HCEC 1CT (cell line): ENCODE measurements at regions not wholly inside any gene's neighbourhood (a gene's known extent, or its start where the extent isn't known, plus 50 kb on each side); places are given as distances from the start of the nearest gene placed in this dataset.
"Not testable (repeated sequence)": the region's sequence is repeated elsewhere in the genome, so short reads cannot be mapped to it uniquely, and the experiment has no call there.

Experiments
- DNase-seq: peaks from one replicate; pipeline ENCODE4 v3.0.0-alpha.2; 2017

DNA sequence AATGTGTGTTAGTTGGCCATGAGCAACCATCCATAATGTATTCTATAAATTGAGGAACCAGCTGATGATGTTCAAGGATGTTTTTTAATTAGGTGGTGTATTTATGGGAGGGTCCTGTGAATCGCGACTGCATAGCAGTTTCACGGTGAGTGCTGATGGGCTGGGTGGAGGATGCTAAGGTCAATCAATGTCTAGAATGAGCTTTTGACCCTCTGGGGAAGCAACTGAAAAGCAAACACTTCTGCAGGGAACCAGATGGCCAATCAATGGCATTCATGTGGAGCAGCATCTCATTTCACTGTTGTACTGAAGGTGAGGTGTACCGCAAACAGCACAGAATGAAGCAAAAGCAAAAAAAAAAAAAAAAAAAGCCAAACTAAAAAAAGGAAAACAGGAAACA lies 676.1 kb upstream of the TMEM132C start:
- DNase-seq = no peak

DNA sequence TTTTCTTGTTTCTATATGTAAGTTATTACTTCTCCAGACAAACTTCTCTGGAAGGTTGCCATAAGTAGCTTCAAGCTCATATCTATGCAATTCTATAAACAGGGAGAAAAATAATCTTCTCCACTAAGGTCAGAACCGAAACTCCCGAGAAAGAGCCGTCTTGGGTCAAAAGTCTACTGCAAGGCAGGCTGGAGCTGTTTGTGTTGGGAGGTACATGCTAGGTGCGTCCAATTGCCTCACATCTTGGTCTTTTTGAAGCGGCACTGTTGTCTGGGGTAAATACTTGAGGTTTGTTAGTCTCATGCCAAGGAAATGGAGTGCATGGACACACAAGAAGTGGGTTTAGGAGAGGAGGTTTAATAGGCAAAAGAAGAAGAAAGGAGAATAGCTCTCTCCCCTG lies 674.7 kb upstream of the TMEM132C start:
- no peak for DNase-seq

DNA sequence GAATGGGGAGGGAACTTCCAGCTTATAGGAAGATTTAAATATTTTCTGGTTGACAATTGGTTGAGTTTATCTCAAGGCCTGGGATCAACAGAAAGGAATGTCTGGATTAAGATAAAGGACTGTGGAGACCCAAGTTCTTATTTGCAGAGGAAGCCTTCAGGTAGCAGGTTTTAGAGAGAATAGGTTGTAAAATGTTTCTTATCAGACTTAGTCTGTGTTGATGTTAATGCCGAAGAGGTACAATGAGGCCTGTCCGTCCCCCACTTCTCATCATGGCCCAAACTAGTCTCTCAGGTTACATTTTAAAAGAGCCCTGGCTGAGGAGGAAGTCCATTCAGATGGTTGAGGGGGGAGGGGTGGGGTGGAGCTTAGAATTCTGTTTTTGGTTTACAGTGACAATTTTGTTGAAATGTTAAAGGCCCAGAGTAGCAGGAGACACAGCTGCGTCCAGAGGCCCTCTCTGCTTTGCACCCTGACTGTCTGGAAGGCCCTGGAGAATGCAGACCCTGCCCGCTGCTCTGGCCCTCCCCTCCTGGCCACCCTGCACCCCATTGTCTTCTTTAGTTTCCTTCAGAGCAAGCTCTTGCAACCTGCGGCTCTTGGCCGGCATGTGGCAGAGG lies 672.5 kb upstream of the TMEM132C start:
- no peak for DNase-seq

DNA sequence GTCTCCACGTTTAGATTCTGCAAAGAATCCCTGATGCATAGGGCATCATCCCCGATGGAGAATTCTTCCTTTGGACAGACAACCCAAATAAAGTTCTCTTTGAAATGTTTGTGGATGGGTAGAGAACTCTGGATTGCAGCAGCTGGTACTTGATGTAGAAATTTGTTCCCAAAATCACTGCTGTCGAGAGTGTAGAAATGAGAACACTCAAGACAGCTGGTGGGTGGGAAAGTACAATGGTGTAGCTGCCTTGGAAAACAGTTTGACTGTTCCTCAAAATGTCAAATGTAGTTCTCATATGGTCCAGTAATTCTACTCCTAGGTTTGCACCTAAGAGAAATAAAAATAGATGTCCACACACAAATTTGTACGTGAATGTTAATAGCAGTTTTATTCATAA lies 671.5 kb upstream of the TMEM132C start:
- DNase-seq = no peak

DNA sequence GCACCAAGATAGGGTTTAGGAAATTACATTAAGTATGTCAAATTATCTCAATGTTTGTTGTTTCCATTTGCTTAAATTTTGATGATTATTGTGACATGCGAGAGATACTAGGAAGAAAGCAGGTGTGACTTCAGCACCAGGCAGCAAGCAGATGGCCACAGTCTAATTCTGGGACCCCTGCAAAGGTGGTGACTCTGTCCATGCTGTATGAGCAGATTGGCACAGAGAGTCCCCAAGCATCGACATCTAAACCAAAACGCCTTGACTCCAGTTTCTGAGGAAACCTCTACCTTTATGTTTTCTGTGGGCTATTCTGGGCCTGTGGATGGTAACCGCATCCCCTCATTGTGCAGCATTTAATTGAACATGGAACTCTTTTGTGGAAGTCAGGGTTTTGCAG lies 670.1 kb upstream of the TMEM132C start:
- no peak for DNase-seq

DNA sequence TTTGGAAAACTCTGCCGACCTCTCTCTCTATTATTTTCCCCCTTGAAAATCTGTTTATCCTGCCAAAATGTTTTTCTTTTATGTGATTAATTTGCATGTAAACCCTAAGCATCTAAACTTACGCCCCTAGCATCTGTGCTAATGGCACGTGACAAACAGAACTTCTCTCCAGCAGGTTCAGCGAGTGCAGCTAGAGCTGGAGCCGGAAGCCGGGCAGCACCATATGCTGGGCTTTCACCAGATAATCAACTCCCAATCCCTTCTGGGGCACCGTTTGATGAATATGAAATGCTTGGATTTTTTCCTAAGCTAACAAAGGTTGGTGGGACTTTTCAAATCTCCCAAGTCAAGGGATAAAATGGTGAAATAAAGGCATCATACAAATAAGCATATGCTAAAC lies 667.5 kb upstream of the TMEM132C start:
- no peak for DNase-seq

DNA sequence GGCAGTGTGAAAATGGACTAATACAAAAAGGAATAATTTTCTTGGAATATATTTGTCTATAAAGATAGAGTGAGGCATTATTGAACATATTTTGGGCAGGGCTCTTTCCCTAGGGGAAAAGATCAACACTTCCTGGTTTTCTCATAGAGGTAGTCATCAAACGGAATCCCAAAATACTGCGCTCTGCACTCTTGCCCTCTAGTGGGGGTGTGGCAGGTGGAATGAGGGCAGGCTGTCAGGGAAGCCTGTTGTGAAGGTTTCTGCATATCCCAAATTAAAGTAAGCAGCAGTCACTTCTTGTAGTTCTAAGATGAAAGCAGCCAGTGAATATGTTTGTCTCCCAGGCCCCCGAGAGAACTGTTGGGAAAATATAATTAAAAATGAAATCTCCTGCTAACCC lies 666.8 kb upstream of the TMEM132C start:
- DNase-seq = no peak

DNA sequence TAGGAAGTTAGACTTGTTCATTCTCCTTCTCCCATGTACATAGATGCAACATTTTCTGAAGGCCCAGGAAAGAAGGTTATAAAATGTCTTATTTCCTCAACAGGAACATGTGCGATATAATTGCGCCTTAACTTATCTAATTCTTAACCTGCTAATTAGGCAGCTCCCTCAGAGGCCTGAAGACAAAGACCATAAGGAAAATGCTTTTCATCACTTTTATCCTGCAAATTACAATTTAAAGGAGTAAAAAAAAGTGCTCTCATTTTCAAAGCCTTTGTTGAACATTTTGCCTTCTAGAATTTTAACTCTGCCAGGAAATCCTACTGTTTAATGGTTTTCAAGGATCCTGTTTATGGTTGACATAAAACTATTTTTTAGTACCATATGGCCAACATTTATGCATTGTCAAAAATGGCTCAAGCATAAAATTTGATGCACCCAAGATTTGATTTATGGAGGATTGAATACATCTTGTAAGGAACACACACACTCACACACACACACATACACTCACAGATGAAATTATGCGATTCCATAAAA lies 660.4 kb upstream of the TMEM132C start:
- DNase-seq = no peak

DNA sequence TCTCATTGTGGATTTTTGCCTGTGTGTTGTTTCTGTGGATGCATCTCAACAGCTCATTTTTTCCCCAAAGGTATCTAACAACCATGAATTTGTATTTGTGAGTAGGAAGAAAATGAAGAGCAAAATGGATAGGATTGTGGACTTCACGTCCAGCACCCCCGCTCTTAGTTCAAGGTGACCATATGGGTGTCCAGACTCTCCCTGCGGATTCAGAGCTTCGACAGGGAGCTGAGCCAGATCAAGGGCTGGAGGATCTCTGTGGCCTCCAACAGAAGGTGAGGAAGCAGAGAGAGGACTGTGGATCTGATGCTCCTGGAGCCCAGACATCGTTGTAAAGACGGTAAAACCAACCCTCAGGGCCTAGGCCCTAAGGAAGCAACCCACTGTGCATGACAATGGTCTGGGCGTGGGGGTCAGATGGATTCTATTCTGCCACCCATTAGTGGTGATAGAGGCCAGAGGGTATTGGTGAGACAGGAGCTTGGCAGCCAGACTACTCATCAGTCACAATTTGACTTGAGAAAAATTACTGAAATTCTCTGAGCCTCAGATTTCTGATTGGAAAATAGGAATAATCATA lies 659.7 kb upstream of the TMEM132C start:
- DNase-seq = no peak

DNA sequence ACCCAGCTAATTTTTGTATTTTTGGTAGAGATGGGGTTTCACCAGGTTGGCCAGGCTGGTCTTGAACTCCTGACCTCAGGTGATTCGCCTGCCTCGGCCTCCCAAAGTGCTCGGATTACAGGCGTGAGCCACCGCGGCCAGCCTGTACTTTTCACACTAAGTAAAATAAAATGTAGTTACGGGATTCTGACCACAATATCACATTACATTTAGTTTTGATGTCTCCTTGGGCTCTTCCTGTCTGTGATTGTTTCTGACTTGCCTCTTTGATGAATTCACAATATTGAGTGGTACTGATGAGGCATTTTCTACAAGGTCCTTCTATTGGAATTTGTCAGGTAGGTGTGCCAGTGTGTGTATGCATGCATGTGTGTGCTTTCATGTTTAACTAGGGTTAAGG lies 658.6 kb upstream of the TMEM132C start:
- not testable (repeated sequence) for DNase-seq

DNA sequence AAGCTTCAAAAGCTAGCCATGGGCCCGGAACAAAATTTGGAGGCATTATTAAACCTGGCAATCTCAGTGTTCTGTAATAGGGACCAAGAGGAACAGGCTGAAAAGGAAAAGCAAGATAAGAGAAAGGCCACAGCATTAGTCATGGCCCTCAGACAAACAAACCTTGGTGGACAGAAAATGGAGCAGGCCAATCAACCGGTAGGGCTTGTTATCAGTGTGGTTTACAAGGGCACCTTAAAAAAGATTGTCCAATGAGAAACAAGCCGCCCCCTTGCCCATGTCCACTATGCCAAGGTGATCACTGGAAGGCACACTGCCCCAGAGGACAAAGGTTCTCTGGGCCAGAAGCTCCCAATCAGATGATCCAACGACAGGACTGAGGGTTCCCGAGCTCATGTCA lies 653.9 kb upstream of the TMEM132C start:
- DNase-seq = no peak

DNA sequence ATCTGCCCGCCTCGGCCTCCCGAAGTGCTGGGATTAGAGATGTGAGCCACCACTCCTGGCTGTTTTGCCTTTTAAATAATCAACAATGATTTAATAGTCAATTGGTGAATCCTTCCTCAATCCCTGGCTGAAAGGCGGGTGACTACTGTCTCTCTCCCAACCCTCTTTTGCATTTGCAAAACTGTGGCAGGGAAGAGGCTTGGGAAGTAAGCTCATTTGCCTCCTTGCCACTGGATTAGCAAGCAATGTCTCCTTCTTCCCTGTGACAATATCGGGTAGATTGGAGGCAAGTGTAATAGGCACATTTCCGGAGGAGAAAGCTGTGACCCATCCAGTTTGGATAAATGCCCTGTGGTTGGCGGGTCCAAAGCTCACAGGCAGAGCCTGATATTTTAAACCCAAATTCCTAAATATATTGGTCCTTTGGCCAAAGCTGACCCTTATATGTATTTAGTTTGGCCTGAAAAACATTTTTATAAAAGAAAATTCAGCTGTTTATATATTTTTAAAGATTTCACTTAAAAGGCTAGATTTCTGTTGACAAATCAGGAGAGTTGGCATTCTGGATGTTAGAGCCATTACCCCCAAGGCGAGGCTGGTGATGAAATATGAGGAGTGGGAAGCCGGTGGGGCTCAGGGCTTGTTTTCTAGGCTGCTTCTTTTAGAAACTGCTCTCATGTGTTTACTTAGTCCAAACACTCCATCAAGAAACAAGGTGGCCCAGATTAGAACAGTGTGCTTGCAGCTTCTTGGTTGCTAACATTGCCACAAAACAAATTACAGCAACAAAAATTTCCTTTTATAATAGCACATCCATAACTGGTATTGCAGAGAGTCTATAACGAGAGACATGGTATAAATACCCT lies 646.9 kb upstream of the TMEM132C start:
- DNase-seq = no peak

DNA sequence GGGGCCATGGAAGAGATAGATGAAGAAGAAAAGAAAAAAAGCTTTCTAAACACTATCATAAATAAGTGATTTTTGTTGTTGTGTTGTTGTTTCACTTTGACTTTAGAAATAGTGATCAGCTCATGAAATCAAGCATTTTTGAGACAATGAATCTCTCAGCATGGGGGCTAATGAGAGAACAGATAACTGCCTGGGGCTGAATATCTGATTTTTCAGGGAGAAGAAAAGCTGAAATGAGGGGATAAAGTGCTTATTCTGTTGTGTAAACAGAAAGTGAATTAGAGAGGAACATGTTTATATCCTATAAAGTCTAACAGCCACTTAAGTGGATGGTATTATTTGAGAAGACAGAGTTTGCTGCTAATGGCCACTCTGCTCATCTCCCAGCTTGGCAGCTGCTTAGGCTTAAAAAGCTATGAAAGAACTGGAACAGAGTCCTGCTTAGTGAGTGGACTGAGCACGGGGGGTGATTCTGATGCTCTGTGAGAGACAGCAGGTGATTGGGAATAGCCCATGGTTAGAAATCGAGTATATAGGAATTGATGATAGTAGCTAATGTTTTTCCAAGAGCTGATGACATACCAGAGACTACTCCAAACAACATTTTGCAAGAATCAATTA lies 646.1 kb upstream of the TMEM132C start:
- no peak for DNase-seq

DNA sequence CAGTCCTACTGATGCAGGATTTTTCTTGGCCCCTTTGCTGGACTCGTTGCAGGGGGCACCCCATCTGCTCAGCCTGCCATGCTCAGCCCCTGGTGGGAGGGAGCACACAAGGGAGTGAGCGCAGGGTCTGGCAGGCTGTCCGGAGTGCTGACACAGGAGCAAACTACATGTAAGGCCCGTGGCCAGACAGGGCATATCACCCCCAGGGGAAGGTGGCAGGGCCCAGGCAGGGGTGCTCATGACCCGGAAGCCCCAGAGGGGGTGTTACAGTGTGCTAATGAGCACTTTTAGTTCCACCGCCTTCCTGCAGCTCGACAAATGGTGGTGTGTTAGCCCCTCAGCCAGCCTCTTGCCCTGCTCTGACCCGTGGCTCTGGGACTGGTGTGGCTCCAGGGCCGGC lies 645.6 kb upstream of the TMEM132C start:
- no peak for DNase-seq

DNA sequence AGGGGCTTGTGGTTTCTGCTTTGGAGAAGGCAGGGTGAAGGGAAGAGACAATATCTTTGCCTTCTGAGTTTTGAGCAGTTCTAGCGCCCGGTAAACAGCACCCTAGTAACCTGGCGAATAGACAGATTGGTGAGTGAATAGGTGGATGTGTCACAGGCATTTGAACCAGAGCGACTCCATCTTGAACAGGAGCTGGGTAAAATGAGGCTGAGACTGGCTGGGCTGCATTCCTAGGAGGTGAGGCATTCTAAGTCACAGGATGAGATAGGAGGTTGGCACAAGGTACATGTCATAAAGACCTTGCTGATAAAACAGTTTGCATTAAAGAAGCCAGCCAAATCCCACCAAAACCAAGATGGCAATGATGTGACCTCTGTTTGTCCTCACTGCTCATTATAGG lies 643.6 kb upstream of the TMEM132C start:
- no peak for DNase-seq

DNA sequence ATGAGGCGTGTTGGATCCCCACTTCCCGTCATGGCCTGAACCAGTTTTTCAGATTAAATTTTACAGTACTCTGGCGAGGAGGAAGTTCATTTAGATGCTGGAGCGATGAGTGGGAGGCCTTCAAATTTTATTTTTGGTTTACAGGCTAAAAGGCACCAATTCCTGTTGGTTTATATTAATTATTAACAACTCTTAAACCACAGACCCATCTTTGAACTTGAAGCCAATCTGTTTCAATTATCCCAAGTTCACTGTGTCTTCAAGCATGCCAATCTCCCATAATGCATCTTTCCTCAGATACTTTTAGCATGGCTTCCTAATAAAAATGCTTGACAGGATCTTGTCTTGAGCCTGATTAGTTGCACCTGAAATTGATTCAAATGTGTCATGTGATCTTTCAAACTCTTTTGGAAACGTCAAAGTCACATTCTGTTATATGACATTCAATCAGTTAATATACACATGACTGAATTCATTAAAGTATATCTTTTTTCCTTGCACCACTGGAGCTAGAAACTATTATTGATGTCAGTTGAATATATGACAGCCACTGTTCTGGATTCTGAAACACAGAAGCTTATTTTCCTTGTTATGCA lies 641.7 kb upstream of the TMEM132C start:
- no peak for DNase-seq

DNA sequence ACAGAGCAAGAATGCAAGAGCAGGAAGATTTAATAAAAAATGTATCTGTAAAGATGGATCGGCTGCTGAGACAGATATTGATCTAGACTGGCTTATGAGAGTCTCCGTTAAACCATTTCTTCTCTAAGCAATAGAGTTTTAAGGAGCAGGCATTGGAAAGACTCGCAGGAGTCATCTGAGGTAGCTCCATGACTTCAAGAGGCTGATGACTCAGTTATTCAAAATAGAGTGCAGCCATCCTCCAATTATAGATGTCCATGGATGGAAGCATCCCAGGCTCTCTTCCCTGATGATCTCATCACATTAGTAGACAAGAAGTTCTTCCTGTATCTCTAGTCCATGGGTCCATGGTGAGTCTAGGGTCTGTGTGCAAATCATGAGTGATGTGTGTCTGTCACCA lies 638.3 kb upstream of the TMEM132C start:
- DNase-seq = peak; percentile 75

DNA sequence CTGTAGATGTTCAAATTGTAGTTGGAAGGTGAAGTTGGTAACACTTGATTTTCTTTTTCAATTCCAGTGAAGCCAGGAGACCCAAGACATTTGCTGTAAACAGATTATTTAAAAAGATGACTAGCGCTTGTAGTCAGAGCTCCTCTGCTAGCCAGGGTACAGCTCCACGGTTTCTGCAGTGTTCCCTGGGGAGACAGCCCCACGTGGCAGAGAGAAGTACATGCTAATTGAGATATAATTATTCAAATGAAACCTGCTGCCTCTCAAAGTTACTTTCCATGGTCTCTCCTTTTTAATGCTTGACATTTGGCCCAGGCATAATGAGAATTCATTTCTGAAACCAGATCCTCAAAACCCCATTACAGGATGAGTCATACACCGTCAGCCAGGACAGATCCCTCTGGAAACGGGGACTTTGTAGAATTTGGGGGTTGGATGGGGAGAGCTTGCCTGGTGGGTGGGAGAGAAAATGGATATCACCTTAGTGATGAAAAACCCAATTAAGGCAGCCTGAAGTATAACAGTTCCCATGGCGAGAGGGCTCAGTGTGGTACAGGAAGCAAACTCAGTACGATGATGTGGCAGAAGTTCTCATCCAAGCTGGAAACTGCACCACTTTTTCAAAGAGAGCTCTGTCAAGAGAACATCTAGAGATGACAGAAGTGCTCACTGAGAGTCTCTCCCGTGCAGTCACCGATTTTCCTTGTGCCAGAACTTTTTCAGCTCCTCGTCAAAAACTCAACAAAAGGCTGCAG lies 637.7 kb upstream of the TMEM132C start:
- DNase-seq = peak; percentile 56

DNA sequence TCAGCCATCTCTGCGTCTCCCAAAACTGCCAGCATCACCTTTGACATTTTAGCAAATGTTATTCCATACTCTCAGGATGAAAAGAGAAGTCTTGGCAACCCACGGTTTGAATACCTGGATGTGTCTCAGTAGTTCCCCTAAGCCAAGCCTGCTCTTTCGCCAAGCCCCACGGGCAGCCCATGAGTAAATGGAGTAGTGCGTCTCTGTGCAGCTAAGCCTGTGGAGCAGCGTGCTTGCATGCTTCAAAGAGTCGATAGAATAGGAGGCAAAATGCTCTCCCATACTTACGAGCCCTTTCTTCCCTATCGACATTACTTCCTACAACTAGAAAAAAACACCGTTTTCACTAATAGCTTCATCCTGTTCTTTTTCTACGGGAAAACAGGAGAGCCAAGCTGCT lies 634.5 kb upstream of the TMEM132C start:
- no peak for DNase-seq

DNA sequence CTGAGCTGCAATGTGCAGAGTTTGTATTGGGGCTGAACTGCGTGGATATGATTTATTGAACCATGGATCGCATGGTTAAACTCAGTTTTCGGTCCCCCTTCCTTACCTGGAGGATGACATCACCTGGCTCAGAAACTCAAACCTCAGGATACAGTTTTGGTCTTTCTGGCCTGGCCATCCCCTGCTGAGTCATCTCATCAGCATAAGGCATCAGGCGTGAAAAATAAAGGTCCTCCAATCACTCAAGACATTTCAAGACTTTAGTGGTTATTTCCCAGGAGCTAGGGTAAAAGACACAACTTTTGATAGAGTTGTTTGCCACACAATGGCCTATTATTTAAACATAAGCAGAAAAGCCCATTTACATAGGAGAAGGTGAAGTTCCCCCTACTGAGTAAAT lies 631.1 kb upstream of the TMEM132C start:
- no peak for DNase-seq

DNA sequence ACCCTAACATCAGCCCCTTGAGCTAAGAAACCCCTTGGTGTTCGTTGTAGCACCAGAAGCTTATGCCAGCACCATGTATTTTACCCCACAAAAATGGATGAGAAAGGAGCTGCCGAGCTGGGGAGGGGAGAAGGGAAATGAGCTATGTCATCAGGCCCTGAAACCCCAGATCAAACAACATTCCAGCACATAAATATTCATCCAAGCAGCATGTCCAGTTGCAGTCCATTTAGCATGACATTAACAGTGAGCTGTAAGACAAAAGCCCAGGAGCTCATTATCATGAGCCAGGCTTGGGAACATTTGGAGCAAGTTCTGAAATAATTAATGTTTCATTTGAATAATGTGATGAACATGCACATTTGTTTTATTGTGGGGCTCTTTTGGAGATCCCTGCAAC lies 630.1 kb upstream of the TMEM132C start:
- DNase-seq = no peak

DNA sequence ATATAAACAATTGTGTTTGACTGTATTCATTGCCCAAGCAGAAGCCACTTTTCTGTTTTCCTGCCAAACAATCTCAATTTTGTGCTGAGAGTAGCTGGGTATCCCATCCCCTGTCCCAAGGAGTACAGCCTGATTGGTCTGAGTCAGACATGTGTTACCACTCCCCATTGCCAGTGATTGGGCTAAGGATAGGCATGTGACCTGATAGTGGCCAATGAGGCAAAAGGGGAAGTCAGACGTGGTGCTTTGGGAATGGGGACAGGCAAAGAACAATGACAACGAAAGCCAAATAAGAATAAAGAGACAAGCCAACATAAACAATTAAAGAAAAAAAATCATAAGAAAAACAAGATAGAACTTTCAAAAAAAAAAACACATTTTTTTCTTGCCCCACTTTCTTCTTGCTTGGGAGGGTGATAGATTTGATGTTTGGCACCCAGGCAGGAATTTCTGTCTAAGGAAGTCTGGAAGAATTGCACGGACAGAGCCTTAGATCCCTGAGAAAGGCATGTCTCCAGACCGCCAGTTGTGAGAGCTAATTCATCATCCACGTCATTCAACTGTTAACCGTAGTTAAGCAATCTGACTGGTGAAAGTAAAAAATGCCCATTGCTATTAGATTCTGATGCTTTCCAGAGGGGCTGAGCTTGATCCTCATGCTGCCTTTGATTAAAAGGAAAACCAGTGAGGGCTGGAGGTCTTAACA lies 626.6 kb upstream of the TMEM132C start:
- peak; percentile 40 for DNase-seq
